ENCODE measurements at regions not wholly inside any gene's neighbourhood (a gene's known extent, or its start where the extent isn't known, plus 50 kb on each side); places are given as distances from the start of the nearest gene placed in this dataset.
A peak's percentile ranks its signal among the peaks of the same experiment; 100 is the strongest.

GRCh38 chr18:4639628-4640310 is 184.7 kb upstream of the DLGAP1 start:
- no peak for DNase-seq (ENCODE audit: low spot score)

GRCh38 chr18:4638680-4639079 is 183.6 kb upstream of the DLGAP1 start:
- no peak for DNase-seq (ENCODE audit: low spot score)

- no peak for DNase-seq (ENCODE audit: low spot score)
These were observed 182.8 kb upstream of the DLGAP1 start for GRCh38 chr18:4637876-4638275.

GRCh38 chr18:4636967-4637366 is 181.9 kb upstream of the DLGAP1 start:
- DNase-seq (ENCODE audit: low spot score): no peak

GRCh38 chr18:4631239-4631638 is 176.1 kb upstream of the DLGAP1 start:
- no peak for DNase-seq (ENCODE audit: low spot score)

GRCh38 chr18:4605212-4605611 is 150.1 kb upstream of the DLGAP1 start:
- no peak for DNase-seq (ENCODE audit: low spot score)

GRCh38 chr18:4603955-4604354 is 148.8 kb upstream of the DLGAP1 start:
- no peak for DNase-seq (ENCODE audit: low spot score)

GRCh38 chr18:4599312-4599711 is 144.2 kb upstream of the DLGAP1 start:
- DNase-seq (ENCODE audit: low spot score): no peak

GRCh38 chr18:4597301-4597700 is 142.2 kb upstream of the DLGAP1 start:
- no peak for DNase-seq (ENCODE audit: low spot score)

- DNase-seq (ENCODE audit: low spot score): no peak
These were observed 138.8 kb upstream of the DLGAP1 start for GRCh38 chr18:4593895-4594294.

- DNase-seq (ENCODE audit: low spot score): no peak
These were observed 138.4 kb upstream of the DLGAP1 start for GRCh38 chr18:4593459-4593858.

- no peak for DNase-seq (ENCODE audit: low spot score)
These were observed 134.1 kb upstream of the DLGAP1 start for GRCh38 chr18:4589056-4589800.

GRCh38 chr18:4587204-4587603 is 132.1 kb upstream of the DLGAP1 start:
- DNase-seq (ENCODE audit: low spot score): peak; percentile 2

GRCh38 chr18:4586731-4587130 is 131.6 kb upstream of the DLGAP1 start:
- no peak for DNase-seq (ENCODE audit: low spot score)

GRCh38 chr18:4582431-4583335 is 127.6 kb upstream of the DLGAP1 start:
- DNase-seq (ENCODE audit: low spot score): no peak

GRCh38 chr18:4581966-4582365 is 126.9 kb upstream of the DLGAP1 start:
- no peak for DNase-seq (ENCODE audit: low spot score)

- no peak for DNase-seq (ENCODE audit: low spot score)
These were observed 123.3 kb upstream of the DLGAP1 start for GRCh38 chr18:4578449-4578848.

- DNase-seq (ENCODE audit: low spot score): no peak
These were observed 118.6 kb upstream of the DLGAP1 start for GRCh38 chr18:4573735-4574134.

- no peak for DNase-seq (ENCODE audit: low spot score)
These were observed 102.4 kb upstream of the DLGAP1 start for GRCh38 chr18:4557502-4557901.

GRCh38 chr18:4551001-4551360 is 95.9 kb upstream of the DLGAP1 start:
- DNase-seq (ENCODE audit: low spot score): peak; percentile 51

- peak; percentile 55 for DNase-seq (ENCODE audit: low spot score)
These were observed 94.2 kb upstream of the DLGAP1 start for GRCh38 chr18:4549164-4549872.

GRCh38 chr18:4547126-4547525 is 92.0 kb upstream of the DLGAP1 start:
- no peak for DNase-seq (ENCODE audit: low spot score)

Data from umbilical cord (tissue), 1 donor.